ENCODE measurements at regions not wholly inside any gene's neighbourhood (a gene's known extent, or its start where the extent isn't known, plus 50 kb on each side); places are given as distances from the start of the nearest gene placed in this dataset.

DNA sequence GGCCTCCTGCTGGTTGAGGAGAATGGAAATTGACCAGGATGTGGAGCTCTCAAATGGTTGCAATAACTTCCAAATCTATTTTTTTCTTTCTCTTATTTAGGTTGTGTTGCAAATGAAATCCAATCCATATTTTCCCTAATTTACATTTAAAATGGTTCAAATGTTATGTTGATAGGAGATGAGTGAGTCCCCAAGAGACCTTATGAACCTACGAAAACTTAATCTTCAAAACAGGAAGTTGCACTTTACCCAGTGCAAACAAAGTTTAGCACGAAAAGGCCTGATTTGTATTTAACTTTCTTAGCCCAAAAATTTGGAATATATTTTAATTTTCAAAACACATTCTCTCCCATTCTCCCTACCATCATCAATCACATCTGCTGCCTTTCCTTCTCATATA lies 59.3 kb upstream of the NDP start:
- no peak for TF ChIP-seq CTCF (IDR thresholded peaks at IDR 0.05; ENCODE audit: low read depth, low read length)
- no peak overlapping the region for H3K4me3 ChIP-seq
- H3K27ac ChIP-seq = no peak overlapping the region
- no peak for DNase-seq (ENCODE audit: low read depth in 1 of 2, low spot score in 1 of 2)
- no peaks in the 10 kb centered on the region for H3K4me1 ChIP-seq (ENCODE audit: low read depth)
- H3K27me3 ChIP-seq = no peaks in the 10 kb centered on the region
- H3K36me3 ChIP-seq = no peaks in the 10 kb centered on the region
- H3K9me3 ChIP-seq (ENCODE audit: low read depth) = no peaks in the 10 kb centered on the region

- H3K27me3 ChIP-seq = no peaks in the 10 kb centered on the region
- no peak overlapping the region for H3K4me3 ChIP-seq
- H3K9me3 ChIP-seq (ENCODE audit: low read depth) = no peaks in the 10 kb centered on the region
- no peaks in the 10 kb centered on the region for H3K4me1 ChIP-seq (ENCODE audit: low read depth)
- H3K36me3 ChIP-seq = no peaks in the 10 kb centered on the region
- DNase-seq (ENCODE audit: low read depth in 1 of 2, low spot score in 1 of 2) = peak in 1 of 2 donors; percentile 24
- no peak overlapping the region for H3K27ac ChIP-seq
- no peak for TF ChIP-seq CTCF (IDR thresholded peaks at IDR 0.05; ENCODE audit: low read depth, low read length)
These were observed 52.4 kb upstream of the NDP start for GRCh38 chrX:44025555-44025954.

Data from cardiac muscle cell (in vitro differentiated cells and primary cell).